OCI-LY7 (cell line): ENCODE measurements at regions not wholly inside any gene's neighbourhood (a gene's known extent, or its start where the extent isn't known, plus 50 kb on each side); places are given as distances from the start of the nearest gene placed in this dataset.
A peak's percentile ranks its signal among the peaks of the same experiment; 100 is the strongest.

Experiments used
- BruUV-seq: library from RNA; stranded (reverse); fragments of 400-500 nt; replicated peaks from 2 replicates; lab custom pipeline; 2021; lab: Mats Ljungman, UMichigan
- CTCF ChIA-PET: fragments of 300-600 bp; sonication (Branson Sonifier 250); formaldehyde crosslinking; loops from one replicate; lab custom pipeline; 2022; ENCODE audit warnings: antibody characterized with exemption; ENCODE audit not compliant: unreplicated experiment; lab: Charles Lee
- POLR2A ChIA-PET: fragments of 300-600 bp; sonication (Branson Sonifier 250); formaldehyde crosslinking; loops from one replicate; lab custom pipeline; 2022; ENCODE audit warnings: antibody characterized with exemption; lab: Charles Lee
- DNase-seq: peaks from one replicate; pipeline ENCODE4 v3.0.0-alpha.2; 2015; ENCODE audit warnings: low spot score
- H2AFZ ChIP-seq: fragments of 200-600 bp; sonication (generic), shearing (Covaris generic); 2 replicates; pipeline ENCODE4 v1.6.1; 2014; ENCODE audit warnings: mild to moderate bottlenecking, antibody characterized with exemption, low read length, moderate library complexity
- H3K27ac ChIP-seq: fragments of 200-600 bp; sonication (generic); 2 replicates; pipeline ENCODE4 v1.5.1; 2014; ENCODE audit warnings: mixed run types, low read depth, mild to moderate bottlenecking, moderate library complexity, low read length, inconsistent platforms; ENCODE audit not compliant: poor library complexity, severe bottlenecking
- H3K36me3 ChIP-seq: fragments of 200-600 bp; sonication (generic); 2 replicates; pipeline ENCODE4 v1.6.1; 2014; ENCODE audit warnings: mild to moderate bottlenecking, antibody characterized with exemption, low read length, moderate library complexity, mixed read lengths; ENCODE audit not compliant: insufficient read depth
- H3K4me1 ChIP-seq: fragments of 200-600 bp; sonication (generic); 2 replicates; pipeline ENCODE4 v1.5.1; 2014; ENCODE audit warnings: mild to moderate bottlenecking, low read length; ENCODE audit not compliant: insufficient read depth, poor library complexity, severe bottlenecking
- H3K4me2 ChIP-seq: fragments of 200-600 bp; sonication (generic); 2 replicates; pipeline ENCODE4 v1.6.1; 2014; ENCODE audit warnings: mild to moderate bottlenecking, low read length
- H3K4me3 ChIP-seq: fragments of 200-600 bp; sonication (generic); 2 replicates; pipeline ENCODE4 v1.5.1; 2014; ENCODE audit warnings: mild to moderate bottlenecking, low read depth, low read length; ENCODE audit not compliant: poor library complexity, severe bottlenecking
- H3K79me2 ChIP-seq: fragments of 200-600 bp; sonication (generic); 2 replicates; pipeline ENCODE4 v1.6.1; 2016; ENCODE audit warnings: low read depth, mild to moderate bottlenecking, low read length, moderate library complexity, mixed read lengths; ENCODE audit not compliant: insufficient read depth
- H3K9me2 ChIP-seq: fragments of 200-600 bp; sonication (generic); 2 replicates; pipeline ENCODE4 v1.6.1; 2016; ENCODE audit warnings: mild to moderate bottlenecking, low read length, mixed read lengths; ENCODE audit not compliant: insufficient read depth
- H3K9me3 ChIP-seq: fragments of 200-600 bp; sonication (generic); 2 replicates; pipeline ENCODE4 v1.6.1; 2014; ENCODE audit warnings: mild to moderate bottlenecking, mixed run types, low read length, mixed read lengths
- H4K20me1 ChIP-seq: fragments of 200-600 bp; sonication (generic); 2 replicates; pipeline ENCODE4 v1.6.1; 2014; ENCODE audit warnings: mild to moderate bottlenecking, antibody characterized with exemption, low read length, moderate library complexity, mixed read lengths; ENCODE audit not compliant: insufficient read depth
- EZH2phosphoT487 ChIP-seq: fragments of 200-600 bp; sonication (generic); IDR thresholded peaks from 2 replicates; pipeline ENCODE4 v1.6.1; 2018; ENCODE audit warnings: low read depth, borderline replicate concordance, mild to moderate bottlenecking, mixed run types, antibody characterized with exemption, low read length, moderate library complexity, mixed read lengths
- intact Hi-C: fragments of 100-400 bp; cut with micrococcal nuclease; formaldehyde crosslinking; loops from one replicate; pipeline ENCODE4 v1.10.0; 2022; ENCODE audit not compliant: unreplicated experiment
- TF ChIP-seq, protein P1 (sequence below): fragments of 200-600 bp; sonication (generic); conservative IDR thresholded peaks from 2 replicates; pipeline ENCODE4 v1.5.1; 2014; ENCODE audit warnings: mild to moderate bottlenecking, antibody characterized with exemption, low read length, moderate library complexity, mixed read lengths

GRCh38 chr7:155164316-155164715, 94.2 kb downstream of the HTR5A start:
- H3K4me2 ChIP-seq = no peak overlapping the region
- no peak overlapping the region for H3K4me3 ChIP-seq
- no peaks in the 10 kb centered on the region for H4K20me1 ChIP-seq
- H2AFZ ChIP-seq = no peak overlapping the region
- DNase-seq = no peak
- H3K79me2 ChIP-seq = no peaks in the 10 kb centered on the region
- no peak for TF ChIP-seq EZH2phosphoT487
- TF ChIP-seq, protein P1, sequence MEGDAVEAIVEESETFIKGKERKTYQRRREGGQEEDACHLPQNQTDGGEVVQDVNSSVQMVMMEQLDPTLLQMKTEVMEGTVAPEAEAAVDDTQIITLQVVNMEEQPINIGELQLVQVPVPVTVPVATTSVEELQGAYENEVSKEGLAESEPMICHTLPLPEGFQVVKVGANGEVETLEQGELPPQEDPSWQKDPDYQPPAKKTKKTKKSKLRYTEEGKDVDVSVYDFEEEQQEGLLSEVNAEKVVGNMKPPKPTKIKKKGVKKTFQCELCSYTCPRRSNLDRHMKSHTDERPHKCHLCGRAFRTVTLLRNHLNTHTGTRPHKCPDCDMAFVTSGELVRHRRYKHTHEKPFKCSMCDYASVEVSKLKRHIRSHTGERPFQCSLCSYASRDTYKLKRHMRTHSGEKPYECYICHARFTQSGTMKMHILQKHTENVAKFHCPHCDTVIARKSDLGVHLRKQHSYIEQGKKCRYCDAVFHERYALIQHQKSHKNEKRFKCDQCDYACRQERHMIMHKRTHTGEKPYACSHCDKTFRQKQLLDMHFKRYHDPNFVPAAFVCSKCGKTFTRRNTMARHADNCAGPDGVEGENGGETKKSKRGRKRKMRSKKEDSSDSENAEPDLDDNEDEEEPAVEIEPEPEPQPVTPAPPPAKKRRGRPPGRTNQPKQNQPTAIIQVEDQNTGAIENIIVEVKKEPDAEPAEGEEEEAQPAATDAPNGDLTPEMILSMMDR = no peak
- H3K36me3 ChIP-seq = no peaks in the 10 kb centered on the region
- BruUV-seq = no TSS peak
- intact Hi-C loops = no loop called here
- H3K9me3 ChIP-seq = no peaks in the 10 kb centered on the region
- no peaks in the 10 kb centered on the region for H3K4me1 ChIP-seq
- no peak overlapping the region for H3K27ac ChIP-seq
- POLR2A ChIA-PET = interaction anchor here (0.7 kb wide), 1 partner anchor 91 kb away, joined by 3 read pairs; no protein-coding TSS in a partner anchor
- no peaks in the 10 kb centered on the region for H3K9me2 ChIP-seq
- CTCF ChIA-PET = interaction anchor here (0.5 kb wide), 1 partner anchor 34 kb away, joined by 3 read pairs; no protein-coding TSS in a partner anchor

GRCh38 chr7:155166108-155166507, 96.0 kb downstream of the HTR5A start:
- no peak for DNase-seq
- Histone ChIP-seq H4K20me1 (no peaks in the 10 kb centered on the region), H3K4me1 (no peaks in the 10 kb centered on the region), H3K36me3 (no peaks in the 10 kb centered on the region), H3K4me2 (no peak overlapping the region), H3K79me2 (no peaks in the 10 kb centered on the region), H3K9me2 (no peaks in the 10 kb centered on the region), H3K9me3 (no peaks in the 10 kb centered on the region), H3K27ac (no peak overlapping the region), H2AFZ (no peak overlapping the region), H3K4me3 (no peak overlapping the region)
- no peak for TF ChIP-seq EZH2phosphoT487
- TF ChIP-seq, protein P1 = no peak
- CTCF ChIA-PET = no interaction called here
- intact Hi-C loops = no loop called here
- BruUV-seq = no TSS peak
- POLR2A ChIA-PET = interaction anchor here (1.0 kb wide), 1 partner anchor 39 kb away, joined by 3 read pairs; no protein-coding TSS in a partner anchor

- TF ChIP-seq EZH2phosphoT487 = no peak
- TF ChIP-seq, protein P1 = no peak
- no peaks in the 10 kb centered on the region for H3K4me1 ChIP-seq
- intact Hi-C loops = no loop called here
- ChIA-PET POLR2A (interaction anchor here (1.0 kb wide), 1 partner anchor 38 kb away, joined by 3 read pairs; no protein-coding TSS in a partner anchor), CTCF (interaction anchor here (0.6 kb wide), 1 partner anchor 63 kb away, joined by 7 read pairs; no protein-coding TSS in a partner anchor)
- no peaks in the 10 kb centered on the region for H3K79me2 ChIP-seq
- BruUV-seq = no TSS peak
- no peaks in the 10 kb centered on the region for H3K9me3 ChIP-seq
- H2AFZ ChIP-seq = no peak overlapping the region
- no peaks in the 10 kb centered on the region for H3K9me2 ChIP-seq
- H3K27ac ChIP-seq = no peak overlapping the region
- H4K20me1 ChIP-seq = no peaks in the 10 kb centered on the region
- peak; percentile 30 for DNase-seq
- no peak overlapping the region for H3K4me3 ChIP-seq
- H3K4me2 ChIP-seq = no peak overlapping the region
- H3K36me3 ChIP-seq = no peaks in the 10 kb centered on the region
These were observed 96.7 kb downstream of the HTR5A start for GRCh38 chr7:155166673-155167370.
